C4-2B (cell line): ENCODE measurements at regions not wholly inside any gene's neighbourhood (a gene's known extent, or its start where the extent isn't known, plus 50 kb on each side); places are given as distances from the start of the nearest gene placed in this dataset.

Experiments used
- ZFX ChIP-seq: fragments of 450-650 bp; IDR thresholded peaks from 2 replicates; pipeline ENCODE4 v1.6.1; 2017
- TF ChIP-seq, protein P1 (sequence below): fragments of 450-650 bp; conservative IDR thresholded peaks from 2 replicates; pipeline ENCODE4 v1.5.1; 2017; ENCODE audit warnings: mild to moderate bottlenecking

DNA sequence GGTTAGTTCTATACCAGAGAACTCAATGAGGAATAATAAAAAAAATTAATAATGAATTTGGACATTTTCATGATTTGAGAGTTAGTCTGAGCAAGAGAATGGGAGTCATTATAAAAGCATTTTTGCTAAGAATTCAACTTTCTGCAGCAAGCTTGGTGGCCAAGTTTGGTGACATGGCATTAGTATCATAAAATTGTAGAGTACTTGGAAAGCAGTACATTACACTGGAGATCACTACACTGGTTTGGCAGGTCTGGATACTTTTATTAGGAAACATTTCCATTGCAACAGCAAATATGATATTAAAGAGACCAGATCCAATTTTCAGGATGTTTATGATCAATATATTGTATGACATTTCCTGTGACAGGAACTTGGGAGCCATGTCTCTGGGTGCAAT lies 249.1 kb upstream of the INTU start:
- TF ChIP-seq, protein P1, sequence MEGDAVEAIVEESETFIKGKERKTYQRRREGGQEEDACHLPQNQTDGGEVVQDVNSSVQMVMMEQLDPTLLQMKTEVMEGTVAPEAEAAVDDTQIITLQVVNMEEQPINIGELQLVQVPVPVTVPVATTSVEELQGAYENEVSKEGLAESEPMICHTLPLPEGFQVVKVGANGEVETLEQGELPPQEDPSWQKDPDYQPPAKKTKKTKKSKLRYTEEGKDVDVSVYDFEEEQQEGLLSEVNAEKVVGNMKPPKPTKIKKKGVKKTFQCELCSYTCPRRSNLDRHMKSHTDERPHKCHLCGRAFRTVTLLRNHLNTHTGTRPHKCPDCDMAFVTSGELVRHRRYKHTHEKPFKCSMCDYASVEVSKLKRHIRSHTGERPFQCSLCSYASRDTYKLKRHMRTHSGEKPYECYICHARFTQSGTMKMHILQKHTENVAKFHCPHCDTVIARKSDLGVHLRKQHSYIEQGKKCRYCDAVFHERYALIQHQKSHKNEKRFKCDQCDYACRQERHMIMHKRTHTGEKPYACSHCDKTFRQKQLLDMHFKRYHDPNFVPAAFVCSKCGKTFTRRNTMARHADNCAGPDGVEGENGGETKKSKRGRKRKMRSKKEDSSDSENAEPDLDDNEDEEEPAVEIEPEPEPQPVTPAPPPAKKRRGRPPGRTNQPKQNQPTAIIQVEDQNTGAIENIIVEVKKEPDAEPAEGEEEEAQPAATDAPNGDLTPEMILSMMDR = no peak
- TF ChIP-seq ZFX = no peak
